HG03103 (cell line): ENCODE measurements at regions not wholly inside any gene's neighbourhood (a gene's known extent, or its start where the extent isn't known, plus 50 kb on each side); places are given as distances from the start of the nearest gene placed in this dataset.

Experiments used
- ATAC-seq: cut with Tn5 transposase; IDR thresholded peaks from one replicate; pipeline ENCODE4 v1.9.1; 2021; ENCODE audit warnings: low read depth; ENCODE audit not compliant: unreplicated experiment

DNA sequence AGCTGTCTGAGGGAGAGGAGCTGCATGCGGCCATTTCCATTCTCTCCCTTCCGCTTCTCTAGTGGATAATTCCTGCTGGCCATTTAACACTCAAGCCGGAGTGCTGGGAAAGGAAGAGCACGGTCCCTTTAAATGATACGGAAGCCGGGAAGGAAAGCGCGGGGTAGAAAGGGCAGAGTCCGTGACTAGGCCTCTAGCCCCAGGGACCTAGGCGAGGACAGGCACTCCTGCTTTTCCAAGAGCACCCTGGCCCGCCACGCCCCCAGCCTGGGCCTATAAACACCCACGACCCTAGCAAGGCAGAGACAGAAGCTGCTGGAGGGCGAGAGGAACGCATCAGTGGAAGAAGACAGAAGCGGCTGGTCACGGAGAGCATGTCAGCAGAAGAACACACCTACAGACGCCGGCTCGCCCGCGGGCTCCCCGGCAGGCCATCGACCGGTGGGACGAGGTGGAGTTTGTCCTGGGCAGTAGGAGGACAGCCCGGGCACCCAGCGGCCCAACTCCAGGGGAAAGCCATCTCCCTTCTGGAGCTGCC is 1206.6 kb upstream of the TMEM132C start:
- ATAC-seq = no peak

DNA sequence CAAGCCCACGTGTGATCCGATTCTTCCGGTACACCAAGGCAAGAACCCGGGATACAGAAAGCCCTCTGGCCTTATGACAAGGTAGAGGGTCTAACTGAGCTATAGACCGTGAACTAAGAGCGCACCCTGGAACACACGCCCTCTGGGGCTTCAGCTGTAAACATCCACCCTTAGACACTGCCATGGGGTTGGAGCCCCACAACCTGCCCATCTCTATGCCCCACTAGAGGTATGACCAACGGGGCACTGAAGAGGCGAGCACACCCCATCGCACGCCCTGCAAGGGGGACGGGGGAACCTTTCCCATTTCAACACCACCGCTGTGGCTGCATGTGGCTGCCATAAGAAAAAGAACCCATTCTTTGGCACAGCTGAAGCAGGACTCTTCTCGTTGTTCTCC is 1206.0 kb upstream of the TMEM132C start:
- ATAC-seq = no peak

DNA sequence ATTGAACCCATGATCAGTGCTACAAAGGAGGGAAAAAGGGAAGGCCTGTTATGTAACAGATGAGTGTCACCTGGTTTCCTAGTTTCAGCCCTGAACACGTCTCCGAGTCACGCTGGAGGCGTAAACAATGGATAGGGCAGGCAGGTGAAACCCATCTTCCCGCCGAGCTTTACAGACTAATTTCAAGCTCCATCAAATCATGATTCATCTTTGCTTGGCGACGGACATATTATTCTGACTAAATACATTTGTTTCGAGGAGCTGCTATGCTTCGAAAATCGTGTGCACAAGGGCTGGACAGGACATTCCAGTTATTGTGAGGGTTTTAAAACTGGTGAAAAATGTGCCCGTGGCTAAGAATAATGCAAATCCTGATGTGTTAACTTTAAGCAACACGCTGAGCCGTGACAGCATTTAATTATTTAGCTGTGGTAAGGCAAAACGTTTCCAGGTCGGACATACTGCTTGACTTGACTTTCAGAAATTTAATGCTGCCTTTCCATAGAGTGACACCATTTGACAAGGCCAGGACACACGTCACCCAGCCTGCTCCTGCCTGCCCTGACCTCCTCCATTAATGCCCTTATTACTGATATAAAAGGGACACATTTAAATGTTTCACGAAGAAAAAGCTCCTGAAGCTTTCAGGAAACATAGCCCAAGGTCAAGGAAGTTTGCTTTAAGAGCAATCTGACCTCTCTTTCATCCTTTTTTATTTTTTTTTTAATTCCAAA is 1203.5 kb upstream of the TMEM132C start:
- ATAC-seq = no peak

DNA sequence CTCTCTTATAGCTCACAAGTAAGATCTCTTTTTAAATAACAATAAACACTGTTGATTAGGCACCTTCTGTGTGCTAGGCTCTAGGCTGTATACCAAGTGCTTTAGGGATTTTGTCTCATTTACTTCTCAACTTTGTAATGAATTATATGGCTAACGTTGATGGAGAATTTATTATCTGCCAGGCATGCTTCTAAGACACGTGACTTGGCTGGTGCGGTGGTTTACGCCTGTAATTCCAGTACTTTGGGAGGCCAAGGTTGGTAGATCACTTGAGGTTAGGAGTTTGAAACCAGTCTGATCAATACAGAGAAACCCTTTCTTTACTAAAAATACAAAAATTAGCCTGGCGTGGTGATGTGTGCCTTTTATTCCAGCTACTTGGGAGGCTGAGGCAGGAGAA is 1202.8 kb upstream of the TMEM132C start:
- ATAC-seq = no peak

DNA sequence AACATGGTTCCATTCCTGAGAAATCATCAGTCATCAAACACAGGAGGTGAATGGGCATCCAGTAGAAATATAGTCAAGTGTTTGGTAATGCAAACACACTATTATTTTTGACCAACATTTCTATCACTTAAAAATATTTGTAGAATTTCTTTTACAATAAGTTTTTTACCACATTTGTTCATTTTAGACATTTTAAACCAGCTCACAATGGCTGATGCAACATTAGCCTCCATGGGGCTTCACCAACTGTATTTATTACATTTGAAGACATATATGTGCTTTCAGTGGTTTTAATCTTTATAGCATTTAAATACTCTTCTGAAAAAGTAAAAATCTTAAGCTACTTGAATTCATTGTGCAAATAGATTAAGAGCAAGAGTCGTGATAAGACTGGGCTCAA is 1201.4 kb upstream of the TMEM132C start:
- no peak for ATAC-seq

DNA sequence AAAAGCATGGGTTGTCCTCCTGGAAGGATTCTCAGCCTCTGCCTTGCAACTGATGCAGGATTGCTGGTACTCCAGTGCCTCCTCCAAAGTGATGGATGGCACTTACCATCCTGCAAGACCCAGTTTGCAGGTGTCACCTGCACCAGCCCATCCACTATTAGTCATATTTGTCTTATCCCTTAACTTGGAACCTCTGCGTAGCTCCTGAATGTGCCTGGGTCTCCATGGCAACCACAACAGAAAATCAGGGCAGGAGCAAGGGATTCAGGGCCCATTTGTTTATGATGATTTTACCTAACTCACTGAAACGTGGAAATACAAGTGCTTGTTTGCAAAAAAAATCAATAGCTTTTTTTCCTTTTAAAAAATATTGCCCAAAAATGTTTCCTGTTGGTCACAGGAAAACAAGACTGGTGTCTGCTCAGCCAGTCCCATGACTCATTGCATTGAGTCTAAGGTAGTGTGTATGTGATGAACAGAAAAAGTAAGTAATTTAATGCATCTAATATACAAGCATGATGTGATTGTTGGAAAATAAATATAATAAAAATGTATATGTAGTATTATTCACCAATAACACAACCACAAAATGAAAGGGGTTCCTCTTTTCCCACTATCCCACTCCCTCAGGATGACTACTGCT is 1196.3 kb upstream of the TMEM132C start:
- ATAC-seq = no peak

DNA sequence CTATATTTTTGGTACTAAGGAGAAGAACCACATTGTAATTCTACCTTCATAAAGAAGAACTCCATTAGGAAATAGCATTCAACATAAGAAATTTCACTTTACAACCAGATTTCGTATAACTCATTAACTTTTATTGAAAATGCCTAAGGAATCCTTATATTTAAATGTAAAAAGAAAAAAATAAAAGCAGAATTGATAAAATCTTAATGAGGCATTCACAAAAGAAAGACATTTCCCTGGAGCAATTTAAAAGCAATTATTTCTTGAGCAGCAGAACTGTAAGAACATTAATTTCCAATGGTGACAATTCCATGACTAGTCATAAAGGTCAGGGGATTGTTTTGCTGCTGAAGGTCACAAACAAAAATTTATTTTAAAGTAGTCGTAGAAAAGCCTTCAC is 1192.8 kb upstream of the TMEM132C start:
- ATAC-seq = no peak

DNA sequence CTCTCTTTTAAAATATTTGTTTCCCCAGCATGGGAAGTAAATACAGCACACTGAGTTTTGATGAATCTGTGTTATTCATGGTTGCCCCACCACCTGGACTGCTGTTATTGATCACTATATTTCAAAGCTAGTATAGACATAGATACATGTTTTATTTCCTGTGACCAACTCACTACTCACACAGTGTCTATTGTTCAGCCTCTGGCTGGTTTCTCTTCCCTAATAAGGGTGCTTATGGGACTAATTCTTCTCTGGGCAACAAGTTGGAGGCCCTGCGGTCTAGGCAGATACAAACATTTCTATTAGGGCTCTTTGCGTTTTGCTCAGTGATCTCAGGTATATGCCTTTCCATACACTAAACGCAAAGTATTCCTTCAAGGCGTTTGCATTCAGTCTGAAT is 1191.0 kb upstream of the TMEM132C start:
- no peak for ATAC-seq

DNA sequence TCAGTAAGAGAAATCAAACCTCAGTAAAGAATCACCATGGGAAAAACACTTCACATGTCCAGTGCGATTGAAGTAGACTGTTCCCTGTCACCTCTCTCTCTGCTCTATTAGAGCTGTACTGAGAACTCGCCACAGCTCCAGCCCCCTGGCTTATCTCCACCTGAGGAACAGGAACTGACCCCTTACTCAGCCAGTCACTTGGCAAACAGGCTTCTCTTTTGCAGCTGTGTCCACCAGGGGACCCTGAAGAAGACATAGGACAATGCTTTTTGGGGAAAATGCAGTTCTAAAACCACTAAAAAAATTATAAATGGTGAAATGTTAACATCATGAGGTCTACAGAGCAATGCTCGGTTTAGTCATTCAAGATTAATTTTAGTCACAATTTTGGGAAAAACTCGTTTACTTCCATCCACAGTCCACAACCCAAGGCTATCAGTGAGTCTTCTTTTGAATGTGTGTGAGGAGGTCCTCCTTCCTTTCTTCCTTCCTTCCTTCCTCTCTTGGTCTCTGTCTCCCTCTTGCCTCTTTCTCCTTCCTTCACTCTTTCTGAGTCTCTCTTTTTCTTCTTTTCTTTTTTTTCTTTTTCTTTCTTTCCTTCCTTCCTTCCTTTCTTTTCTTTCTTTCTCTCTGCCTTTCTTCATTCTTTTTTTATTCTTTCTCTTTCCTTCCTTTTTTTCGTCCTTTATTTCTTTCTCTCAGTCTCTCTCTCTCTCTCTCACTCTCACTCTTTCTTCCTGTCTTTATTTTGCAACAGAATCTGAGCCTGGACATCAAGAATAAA is 1189.5 kb upstream of the TMEM132C start:
- no peak for ATAC-seq

DNA sequence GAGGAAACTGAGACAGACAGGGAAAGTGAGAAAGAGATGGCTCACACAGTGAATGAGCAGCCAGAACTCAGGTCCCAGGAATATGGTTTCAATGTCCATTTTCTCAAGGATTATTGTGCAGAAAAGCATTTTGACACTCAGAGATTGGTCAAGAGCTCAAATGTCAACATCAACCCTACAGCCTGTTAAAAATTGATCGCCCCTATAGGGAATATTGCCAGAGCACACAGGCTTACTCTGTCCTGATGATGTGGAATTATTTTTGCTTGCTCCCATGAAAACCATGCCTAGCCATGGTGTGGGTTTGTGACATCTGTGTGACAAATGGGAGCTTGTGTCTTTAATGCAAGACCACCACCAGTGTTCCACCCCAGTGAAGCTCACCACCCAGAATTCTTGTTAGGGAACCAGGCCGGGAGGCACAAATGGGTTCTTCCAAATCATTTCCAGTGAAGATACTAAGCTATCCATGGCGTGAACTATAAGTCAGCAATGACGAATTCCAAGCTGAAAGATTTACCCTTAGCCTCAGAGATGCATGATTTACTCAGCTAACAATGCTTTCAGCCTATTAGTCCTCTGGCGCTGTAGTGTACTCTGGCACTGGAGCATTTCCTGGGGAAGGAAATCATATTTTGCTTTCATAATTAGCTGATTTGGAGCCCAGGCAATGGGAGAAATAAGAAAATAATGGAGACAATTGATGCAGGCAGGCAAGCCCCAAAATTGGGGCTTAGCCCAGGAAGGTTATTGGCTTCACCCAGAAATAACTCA is 1188.2 kb upstream of the TMEM132C start:
- no peak for ATAC-seq

DNA sequence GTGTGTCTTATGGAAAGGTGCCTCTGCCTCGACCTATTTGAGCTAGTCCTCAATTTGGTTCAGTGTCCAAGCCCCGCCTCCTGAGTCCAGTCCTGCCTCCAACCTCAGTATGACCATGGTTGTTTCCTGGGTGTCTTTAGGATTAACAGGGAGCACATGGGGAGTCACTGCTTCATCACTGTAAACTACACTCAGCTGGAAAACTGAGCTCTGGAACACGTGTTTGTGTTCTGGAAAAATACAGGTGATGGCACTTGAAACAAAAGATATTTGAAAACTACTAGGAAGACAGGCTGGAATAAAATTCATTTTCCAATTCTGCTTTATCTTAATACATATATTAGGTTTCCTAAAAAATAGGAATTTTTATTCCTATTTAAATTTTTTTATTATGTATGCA is 1187.3 kb upstream of the TMEM132C start:
- no peak for ATAC-seq

DNA sequence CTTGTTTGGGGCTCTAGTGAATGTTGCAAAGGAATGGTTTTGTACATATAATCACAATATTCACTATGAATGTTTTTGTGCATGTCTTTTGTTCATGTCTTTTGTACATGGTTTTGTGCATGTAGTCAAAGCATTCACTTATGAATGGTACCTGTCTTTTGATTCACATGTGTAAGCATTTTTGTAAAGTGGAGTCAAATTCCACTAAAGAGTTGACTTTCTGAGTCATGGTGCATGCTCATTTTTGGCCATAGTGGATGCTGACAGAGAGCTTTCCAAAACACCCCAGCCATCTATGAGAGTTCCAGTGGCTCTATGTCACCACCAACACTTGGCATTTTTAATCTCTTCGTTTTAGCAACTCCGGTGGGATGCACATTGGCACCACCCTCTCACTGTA is 1185.9 kb upstream of the TMEM132C start:
- no peak for ATAC-seq

DNA sequence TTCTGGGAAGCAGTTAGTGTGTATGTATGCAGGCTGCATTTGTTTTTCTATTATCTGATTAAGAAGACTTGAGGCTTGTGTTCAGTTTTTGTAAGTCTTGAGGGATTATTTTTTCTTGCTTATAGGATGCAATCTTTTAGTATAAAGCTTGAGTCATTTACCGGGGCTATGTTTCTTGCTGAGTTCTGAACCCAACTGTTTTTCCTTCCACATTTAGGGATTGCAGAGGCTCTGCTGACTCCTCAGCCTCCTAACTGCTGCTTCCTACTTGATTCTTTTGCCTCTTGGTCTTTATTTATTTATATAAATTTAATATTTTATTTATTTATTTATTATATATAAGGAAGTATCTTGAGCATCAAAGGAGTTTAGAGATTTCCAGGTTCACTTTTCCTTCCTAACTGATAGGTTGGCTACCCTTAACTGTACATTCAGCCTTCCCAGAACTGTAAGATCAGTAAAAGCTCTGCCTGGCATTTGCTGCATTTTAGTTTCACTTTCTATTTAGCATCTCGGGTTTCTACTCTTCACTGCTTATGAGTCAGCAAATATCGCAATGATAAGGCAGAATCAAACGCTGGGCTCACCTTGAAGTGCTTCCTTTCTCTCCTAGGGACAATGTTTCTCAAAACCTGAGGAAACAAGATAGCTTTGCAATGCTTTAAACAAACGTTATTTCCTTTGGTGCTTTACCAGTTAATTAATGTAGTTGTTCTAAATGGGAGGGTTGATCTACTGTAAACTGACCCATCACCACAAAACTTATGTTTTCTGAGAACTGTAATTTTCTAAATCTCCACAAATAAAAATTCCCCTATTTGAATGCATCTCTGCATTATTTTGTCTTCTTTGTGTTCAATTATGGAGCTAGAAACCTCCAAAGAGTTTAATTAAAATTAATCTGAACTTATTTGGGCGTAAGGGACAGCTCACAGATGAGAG is 1183.7 kb upstream of the TMEM132C start:
- ATAC-seq = peak; percentile 98

DNA sequence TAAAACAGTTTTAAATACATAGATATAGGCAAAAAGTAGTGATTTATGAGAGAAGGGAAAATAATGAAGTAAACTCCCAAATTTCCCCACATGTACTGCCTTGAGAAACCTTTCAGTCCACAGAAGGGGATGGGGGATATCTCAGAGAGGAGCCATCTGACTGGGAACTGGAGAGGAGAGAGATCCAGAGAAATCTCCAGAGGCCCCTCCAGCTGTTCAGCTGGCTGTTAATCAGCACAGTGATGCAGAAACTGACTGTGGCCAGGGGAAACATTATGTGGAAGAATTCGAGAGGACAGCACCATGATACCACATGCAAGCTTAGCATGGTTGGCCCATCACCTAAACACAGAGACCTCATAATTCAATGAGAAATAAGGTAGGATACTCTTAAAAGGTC is 1165.9 kb upstream of the TMEM132C start:
- no peak for ATAC-seq

DNA sequence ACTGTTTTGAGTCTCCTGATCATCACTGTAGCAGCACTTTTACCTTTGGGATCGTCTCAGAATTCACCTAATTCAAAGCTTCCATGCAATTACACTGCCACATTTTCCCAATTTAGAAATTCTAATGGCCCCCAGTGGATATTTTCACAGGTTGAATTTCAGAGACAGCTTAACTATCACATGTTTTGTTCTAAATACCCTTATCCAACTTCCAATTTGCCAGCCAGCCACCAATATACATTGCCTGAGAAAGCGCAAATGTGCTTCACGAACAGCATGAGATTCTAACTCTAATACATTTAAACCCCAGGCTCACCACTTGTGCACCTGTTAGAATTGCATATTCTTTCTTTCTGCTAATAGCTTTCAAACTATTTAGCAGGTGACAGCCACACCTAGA is 1160.9 kb upstream of the TMEM132C start:
- ATAC-seq = no peak

DNA sequence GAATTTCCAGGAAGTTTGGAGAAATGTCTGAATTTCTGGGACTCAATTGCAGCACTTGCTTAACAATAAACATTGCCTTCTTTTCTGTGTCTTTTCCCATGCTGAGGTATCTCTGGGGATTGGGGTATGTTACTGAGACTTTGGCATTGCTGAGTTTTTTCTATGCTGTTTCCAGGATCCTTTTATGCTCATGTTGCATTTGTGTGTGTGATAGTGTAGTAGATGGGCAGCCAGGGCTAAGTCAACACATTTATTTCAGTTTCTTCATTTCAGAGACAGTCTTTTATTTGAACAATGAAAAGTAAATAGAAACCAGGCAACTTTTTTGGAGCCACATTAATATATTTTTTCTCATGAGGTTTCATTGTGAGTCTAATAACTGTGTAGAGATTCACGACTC is 1160.3 kb upstream of the TMEM132C start:
- no peak for ATAC-seq

DNA sequence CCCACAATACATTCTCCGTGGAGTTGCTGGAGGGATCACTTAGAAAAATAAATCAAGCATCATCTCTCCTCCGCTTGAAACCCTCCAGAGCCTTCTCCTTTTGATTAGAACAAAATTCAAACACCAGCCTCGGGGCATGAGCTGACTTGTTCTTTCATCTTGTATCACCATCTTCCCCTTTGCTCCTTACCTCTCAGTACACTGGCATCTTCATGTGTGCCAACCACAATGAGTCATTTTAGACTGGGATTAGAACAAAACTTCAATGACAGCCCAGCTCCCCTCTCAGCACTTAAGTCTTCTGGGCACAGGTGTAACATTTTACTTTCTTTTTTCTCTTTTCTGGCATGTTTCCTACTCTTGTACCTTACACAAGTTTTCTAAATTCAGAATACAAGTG is 1159.2 kb upstream of the TMEM132C start:
- no peak for ATAC-seq

DNA sequence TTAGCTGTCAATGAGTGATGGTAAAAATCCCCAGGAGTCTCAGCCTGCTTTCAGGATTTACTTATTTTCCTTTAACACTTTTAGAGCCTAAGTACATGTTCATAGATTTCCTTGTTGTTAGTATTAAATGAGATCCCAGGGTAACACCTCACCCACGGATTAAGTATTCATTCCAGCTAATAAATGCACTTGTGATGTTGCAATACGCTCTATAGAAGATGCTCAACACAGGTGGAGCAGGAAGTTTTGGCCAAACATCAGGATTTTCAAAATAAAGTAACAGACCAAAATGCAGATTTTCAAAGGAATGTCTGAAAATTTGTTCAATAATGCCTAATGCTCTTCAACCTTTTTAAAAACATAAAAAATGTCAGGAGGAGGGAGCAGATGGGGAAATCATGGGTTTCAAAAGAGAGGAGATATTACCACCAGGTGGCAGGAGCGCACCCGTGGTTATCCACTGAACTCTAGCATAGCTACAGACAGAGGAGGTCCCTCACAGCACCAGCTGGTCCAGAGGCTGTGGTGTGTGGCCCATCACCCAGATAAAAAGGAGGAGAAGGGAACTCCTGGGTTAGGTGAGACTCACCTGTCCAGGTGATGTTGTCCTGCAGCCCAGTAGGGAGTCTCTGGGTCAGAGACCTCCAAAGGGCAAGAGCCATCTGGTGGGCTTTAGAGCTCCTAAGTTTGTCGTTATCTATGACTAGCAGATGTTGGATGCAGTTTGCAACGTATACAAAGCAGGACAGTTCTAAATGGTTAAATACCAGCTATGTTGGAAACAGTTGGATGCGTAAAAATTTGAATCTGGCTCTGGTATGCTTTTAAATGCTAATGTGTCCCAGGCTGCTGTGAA is 1158.4 kb upstream of the TMEM132C start:
- ATAC-seq = peak; percentile 85

DNA sequence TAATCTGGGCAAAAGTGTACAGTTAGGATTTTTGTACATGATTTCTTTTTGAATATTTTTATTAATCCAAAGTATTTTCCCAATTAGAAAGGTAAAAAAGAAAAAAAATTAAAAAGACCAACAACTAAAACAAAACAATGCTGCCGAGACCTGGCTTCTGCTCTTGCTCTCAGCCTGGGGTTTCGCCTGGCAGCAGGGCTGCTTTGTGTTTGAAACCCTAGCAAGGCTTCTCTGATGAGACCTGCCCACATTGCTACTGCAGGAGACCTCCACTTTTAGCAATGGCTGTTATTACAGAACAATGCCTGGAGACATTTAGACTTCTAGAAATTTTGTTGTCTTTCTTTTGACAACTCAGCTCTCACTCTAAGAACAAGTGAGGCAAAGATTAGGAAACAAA is 1153.0 kb upstream of the TMEM132C start:
- ATAC-seq = no peak
